Endothelial cell of umbilical vein (primary cell): ENCODE measurements at regions not wholly inside any gene's neighbourhood (a gene's known extent, or its start where the extent isn't known, plus 50 kb on each side); places are given as distances from the start of the nearest gene placed in this dataset.

Experiments used
- EZH2 ChIP-seq: IDR thresholded peaks from 2 replicates; pipeline ENCODE4 v1.6.1; 2012; ENCODE audit warnings: borderline replicate concordance, low read depth, mild to moderate bottlenecking, moderate library complexity, low read length, inconsistent platforms; ENCODE audit not compliant: severe bottlenecking
- FOS ChIP-seq: IDR thresholded peaks from 2 replicates; pipeline ENCODE4 v1.6.1; 2011; ENCODE audit warnings: mild to moderate bottlenecking, low read length, moderate library complexity, borderline replicate concordance; ENCODE audit not compliant: insufficient read depth
- POLR2A ChIP-seq: IDR thresholded peaks from 2 replicates; pipeline ENCODE4 v1.6.1; 2012; ENCODE audit warnings: low read depth, mild to moderate bottlenecking, control low read depth, low read length
- POLR2AphosphoS5 ChIP-seq: IDR thresholded peaks from 2 replicates; pipeline ENCODE4 v1.6.1; 2012; ENCODE audit warnings: low read depth, mild to moderate bottlenecking, control low read depth, low read length, moderate library complexity; ENCODE audit not compliant: insufficient read depth
- TF ChIP-seq, protein P1 (sequence below), 2 donors: IDR thresholded peaks; 1 replicate in 1 of 2; 2 replicates in 1 of 2; pipeline ENCODE4 v1.5.1; 2011; ENCODE audit warnings: low read length in 2 of 2, mild to moderate bottlenecking in 2 of 2, moderate library complexity in 2 of 2, control low read depth in 1 of 2, inconsistent platforms in 1 of 2, low read depth in 1 of 2; ENCODE audit not compliant: insufficient read depth in 1 of 2; ENCODE audit errors: extremely low read depth in 1 of 2
- TF ChIP-seq, protein P2 (sequence below): IDR thresholded peaks from 2 replicates; pipeline ENCODE4 v1.6.1; 2011; ENCODE audit not compliant: insufficient read depth, insufficient read length

DNA sequence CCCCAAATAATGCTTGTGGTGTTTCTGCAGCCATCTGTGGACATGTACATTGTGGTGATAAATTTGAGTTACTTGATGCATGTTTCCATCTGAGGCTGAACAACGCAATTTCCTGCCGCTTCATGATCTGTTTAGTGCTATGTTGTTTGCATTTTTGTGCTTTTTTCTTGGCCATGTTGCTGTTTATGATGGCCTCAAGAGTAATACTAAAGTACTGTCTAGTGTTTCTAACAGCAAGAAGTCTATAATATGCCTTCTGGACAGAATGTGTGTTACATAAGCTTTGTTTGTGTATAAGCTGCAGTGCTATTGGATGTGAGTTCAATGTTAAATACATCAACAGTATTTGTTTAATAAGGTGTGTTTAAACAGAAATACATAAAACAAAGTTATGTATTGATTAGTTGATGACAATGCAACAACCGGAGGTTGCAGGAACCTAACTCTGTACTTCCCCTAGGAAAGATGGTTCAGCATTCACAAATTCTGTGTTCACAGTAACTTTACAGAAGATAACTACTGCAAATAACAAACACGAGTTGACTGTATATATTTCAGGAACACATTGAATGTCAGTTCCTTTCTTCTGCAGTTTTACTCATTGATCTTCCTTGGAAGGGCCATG, 114.8 kb upstream of the USP24 start:
- TF ChIP-seq POLR2A (no peak), POLR2AphosphoS5 (no peak), FOS (no peak), EZH2 (no peak)
- TF ChIP-seq, protein P1, sequence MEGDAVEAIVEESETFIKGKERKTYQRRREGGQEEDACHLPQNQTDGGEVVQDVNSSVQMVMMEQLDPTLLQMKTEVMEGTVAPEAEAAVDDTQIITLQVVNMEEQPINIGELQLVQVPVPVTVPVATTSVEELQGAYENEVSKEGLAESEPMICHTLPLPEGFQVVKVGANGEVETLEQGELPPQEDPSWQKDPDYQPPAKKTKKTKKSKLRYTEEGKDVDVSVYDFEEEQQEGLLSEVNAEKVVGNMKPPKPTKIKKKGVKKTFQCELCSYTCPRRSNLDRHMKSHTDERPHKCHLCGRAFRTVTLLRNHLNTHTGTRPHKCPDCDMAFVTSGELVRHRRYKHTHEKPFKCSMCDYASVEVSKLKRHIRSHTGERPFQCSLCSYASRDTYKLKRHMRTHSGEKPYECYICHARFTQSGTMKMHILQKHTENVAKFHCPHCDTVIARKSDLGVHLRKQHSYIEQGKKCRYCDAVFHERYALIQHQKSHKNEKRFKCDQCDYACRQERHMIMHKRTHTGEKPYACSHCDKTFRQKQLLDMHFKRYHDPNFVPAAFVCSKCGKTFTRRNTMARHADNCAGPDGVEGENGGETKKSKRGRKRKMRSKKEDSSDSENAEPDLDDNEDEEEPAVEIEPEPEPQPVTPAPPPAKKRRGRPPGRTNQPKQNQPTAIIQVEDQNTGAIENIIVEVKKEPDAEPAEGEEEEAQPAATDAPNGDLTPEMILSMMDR (IDR thresholded peaks at IDR 0.05; ENCODE audit: extremely low read depth in 1 of 2, insufficient read depth in 1 of 2, low read depth in 1 of 2, low read length in 2 of 2), result no peak
- TF ChIP-seq, protein P2, sequence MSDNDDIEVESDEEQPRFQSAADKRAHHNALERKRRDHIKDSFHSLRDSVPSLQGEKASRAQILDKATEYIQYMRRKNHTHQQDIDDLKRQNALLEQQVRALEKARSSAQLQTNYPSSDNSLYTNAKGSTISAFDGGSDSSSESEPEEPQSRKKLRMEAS, result no peak
